SK-N-SH treated with all-trans-retinoic acid at 6 μM for 48 hours (cell line): ENCODE measurements at regions not wholly inside any gene's neighbourhood (a gene's known extent, or its start where the extent isn't known, plus 50 kb on each side); places are given as distances from the start of the nearest gene placed in this dataset.

Source experiments
- BACH2 ChIP-seq: fragments of 250-450 bp; sonication (Bioruptor Pico); IDR thresholded peaks from 2 replicates; pipeline ENCODE4 v1.9.0; 2021; ENCODE audit warnings: mild to moderate bottlenecking, borderline replicate concordance
- CSDC2 ChIP-seq: fragments of 250-450 bp; sonication (Bioruptor Pico); IDR thresholded peaks from 2 replicates; pipeline ENCODE4 v1.5.0; 2020; ENCODE audit warnings: mild to moderate bottlenecking, moderate library complexity
- ESRRG ChIP-seq: fragments of 250-450 bp; sonication (Bioruptor Pico); IDR thresholded peaks from 2 replicates; pipeline ENCODE4 v1.6.1; 2021; ENCODE audit warnings: mild to moderate bottlenecking
- GLIS3 ChIP-seq: fragments of 250-450 bp; sonication (Bioruptor Pico); IDR thresholded peaks from 2 replicates; pipeline ENCODE4 v1.5.0; 2020; ENCODE audit warnings: mild to moderate bottlenecking, moderate library complexity
- PATZ1 ChIP-seq: fragments of 250-450 bp; sonication (Bioruptor Pico); IDR thresholded peaks from 2 replicates; pipeline ENCODE4 v1.8.0; 2020; ENCODE audit warnings: mild to moderate bottlenecking, moderate library complexity, borderline replicate concordance
- RARB ChIP-seq: fragments of 250-450 bp; sonication (Bioruptor Pico); IDR thresholded peaks from 2 replicates; pipeline ENCODE4 v1.8.0; 2021; ENCODE audit warnings: mild to moderate bottlenecking, moderate library complexity
- ZC3H10 ChIP-seq: fragments of 250-450 bp; sonication (Bioruptor Pico); IDR thresholded peaks from 2 replicates; pipeline ENCODE4 v1.5.1; 2021; ENCODE audit warnings: mild to moderate bottlenecking, moderate library complexity
- ZFP30 ChIP-seq: fragments of 450-650 bp; formaldehyde crosslinking; IDR thresholded peaks from 2 replicates; pipeline ENCODE4 v1.5.0; 2022; ENCODE audit warnings: mild to moderate bottlenecking, moderate library complexity
- TF ChIP-seq, protein P1 (sequence below): fragments of 250-450 bp; sonication (Bioruptor Pico); IDR thresholded peaks from 2 replicates; pipeline ENCODE4 v1.5.1; 2020; ENCODE audit warnings: low read depth, mild to moderate bottlenecking, moderate library complexity

- TF ChIP-seq CSDC2 (CRISPR knock-in tag) (no peak), GLIS3 (CRISPR knock-in tag) (no peak), BACH2 (CRISPR knock-in tag) (no peak), RARB (CRISPR knock-in tag) (no peak), PATZ1 (CRISPR knock-in tag) (no peak), ZFP30 (no peak), ESRRG (CRISPR knock-in tag) (no peak), ZC3H10 (CRISPR knock-in tag) (no peak)
- TF ChIP-seq, protein P1, sequence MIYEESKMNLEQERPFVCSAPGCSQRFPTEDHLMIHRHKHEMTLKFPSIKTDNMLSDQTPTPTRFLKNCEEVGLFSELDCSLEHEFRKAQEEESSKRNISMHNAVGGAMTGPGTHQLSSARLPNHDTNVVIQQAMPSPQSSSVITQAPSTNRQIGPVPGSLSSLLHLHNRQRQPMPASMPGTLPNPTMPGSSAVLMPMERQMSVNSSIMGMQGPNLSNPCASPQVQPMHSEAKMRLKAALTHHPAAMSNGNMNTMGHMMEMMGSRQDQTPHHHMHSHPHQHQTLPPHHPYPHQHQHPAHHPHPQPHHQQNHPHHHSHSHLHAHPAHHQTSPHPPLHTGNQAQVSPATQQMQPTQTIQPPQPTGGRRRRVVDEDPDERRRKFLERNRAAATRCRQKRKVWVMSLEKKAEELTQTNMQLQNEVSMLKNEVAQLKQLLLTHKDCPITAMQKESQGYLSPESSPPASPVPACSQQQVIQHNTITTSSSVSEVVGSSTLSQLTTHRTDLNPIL (CRISPR knock-in tag): no peak
Observed at GRCh38 chr4:184270808-184271413, 53.2 kb upstream of the ENPP6 start.
